ENCODE measurements at regions not wholly inside any gene's neighbourhood (a gene's known extent, or its start where the extent isn't known, plus 50 kb on each side); places are given as distances from the start of the nearest gene placed in this dataset.

DNA sequence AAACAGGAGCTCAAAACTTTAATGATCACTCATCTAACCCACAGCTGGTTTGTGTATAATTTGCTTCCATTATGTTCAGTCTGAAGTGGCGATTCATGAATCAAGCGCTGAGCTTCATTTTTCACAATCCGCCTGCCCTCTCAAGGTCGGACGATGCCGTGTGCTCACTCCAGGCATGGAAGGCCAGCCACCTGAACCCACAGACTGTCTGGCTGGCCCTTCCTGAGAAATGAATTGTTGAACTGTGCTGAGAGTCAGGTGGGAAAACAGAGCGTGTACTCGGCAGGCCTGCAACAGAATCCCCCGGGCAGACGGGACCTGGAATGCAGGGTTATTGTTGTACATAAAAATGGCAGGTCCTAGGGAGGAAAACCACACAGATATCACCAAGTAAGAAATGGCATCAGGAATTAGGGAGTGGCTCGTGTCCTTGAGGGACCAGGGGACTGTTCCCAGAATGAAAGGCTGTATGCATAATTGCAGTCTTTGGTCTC is 375.7 kb downstream of the IRX2 start:
- Histone ChIP-seq H3K36me3 (no peaks in the 10 kb centered on the region), H3K4me1 (no peaks in the 10 kb centered on the region), H3K4me3 (no peak overlapping the region), H3K9me3 (peaks cover 0 to 16% (median 0%) of the 10 kb centered on the region in 4 donors), H3K27me3 (no peaks in the 10 kb centered on the region), H3K27ac (no peak overlapping the region)
- no peak for DNase-seq (ENCODE audit: low spot score in 2 of 2)
- TF ChIP-seq, protein P1, sequence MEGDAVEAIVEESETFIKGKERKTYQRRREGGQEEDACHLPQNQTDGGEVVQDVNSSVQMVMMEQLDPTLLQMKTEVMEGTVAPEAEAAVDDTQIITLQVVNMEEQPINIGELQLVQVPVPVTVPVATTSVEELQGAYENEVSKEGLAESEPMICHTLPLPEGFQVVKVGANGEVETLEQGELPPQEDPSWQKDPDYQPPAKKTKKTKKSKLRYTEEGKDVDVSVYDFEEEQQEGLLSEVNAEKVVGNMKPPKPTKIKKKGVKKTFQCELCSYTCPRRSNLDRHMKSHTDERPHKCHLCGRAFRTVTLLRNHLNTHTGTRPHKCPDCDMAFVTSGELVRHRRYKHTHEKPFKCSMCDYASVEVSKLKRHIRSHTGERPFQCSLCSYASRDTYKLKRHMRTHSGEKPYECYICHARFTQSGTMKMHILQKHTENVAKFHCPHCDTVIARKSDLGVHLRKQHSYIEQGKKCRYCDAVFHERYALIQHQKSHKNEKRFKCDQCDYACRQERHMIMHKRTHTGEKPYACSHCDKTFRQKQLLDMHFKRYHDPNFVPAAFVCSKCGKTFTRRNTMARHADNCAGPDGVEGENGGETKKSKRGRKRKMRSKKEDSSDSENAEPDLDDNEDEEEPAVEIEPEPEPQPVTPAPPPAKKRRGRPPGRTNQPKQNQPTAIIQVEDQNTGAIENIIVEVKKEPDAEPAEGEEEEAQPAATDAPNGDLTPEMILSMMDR (IDR thresholded peaks at IDR 0.05): no peak
- TF ChIP-seq POLR2A (IDR thresholded peaks at IDR 0.05) (no peak), EP300 (IDR thresholded peaks at IDR 0.05) (no peak)
- 72 to 80% methylated on average over 11 of the region's 11 CpGs for WGBS, 2 donors

DNA sequence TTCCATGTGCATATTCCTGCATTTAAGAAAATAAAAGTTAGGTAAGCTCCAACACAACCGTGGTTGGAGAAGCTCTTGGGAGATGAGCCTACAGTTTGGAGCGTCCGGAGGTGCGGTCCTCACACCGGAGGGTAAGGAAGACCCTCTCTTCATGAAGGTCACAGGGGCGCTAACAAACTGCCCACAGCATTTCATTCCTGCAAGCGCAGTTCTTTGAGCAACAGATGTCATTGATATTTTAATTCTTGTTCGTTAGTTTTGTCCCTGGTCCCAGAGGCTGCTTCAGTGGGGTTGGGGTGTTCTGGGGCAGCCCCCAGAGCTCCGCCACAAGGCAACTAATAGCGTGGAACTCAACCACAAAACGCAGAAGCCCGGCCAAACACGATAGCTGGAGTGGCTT is 376.2 kb downstream of the IRX2 start:
- 83 to 89% methylated on average over 13 of the region's 13 CpGs for WGBS, 2 donors
- TF ChIP-seq POLR2A (IDR thresholded peaks at IDR 0.05) (no peak), EP300 (IDR thresholded peaks at IDR 0.05) (no peak)
- TF ChIP-seq, protein P1 (IDR thresholded peaks at IDR 0.05): no peak
- no peak for DNase-seq (ENCODE audit: low spot score in 2 of 2)
- Histone ChIP-seq H3K36me3 (no peaks in the 10 kb centered on the region), H3K4me1 (no peaks in the 10 kb centered on the region), H3K27me3 (no peaks in the 10 kb centered on the region), H3K27ac (no peak overlapping the region), H3K4me3 (no peak overlapping the region), H3K9me3 (peaks cover 0 to 18% (median 0%) of the 10 kb centered on the region in 4 donors)

DNA sequence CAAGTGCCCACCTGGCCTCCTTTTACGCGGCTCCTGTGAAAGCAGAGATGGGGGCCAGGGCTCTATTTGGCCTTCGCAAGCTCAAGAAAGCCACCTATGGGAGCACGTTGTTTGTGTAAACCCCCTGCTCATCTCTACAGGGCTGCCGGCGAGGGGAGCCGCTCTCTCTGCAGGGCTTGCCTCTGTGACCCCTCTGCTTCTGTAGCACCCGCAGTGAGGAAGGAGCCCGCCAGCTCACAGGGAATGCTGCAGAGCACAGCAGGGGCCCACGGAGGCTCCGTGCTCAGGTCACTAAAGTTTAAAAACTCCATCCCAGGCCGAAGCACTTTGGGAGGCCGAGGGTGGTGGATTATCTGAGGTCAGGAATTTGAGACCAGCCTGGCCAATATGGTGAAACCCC is 376.8 kb downstream of the IRX2 start:
- Histone ChIP-seq H3K9me3 (peaks cover 0 to 24% (median 0%) of the 10 kb centered on the region in 4 donors), H3K4me1 (no peaks in the 10 kb centered on the region), H3K4me3 (no peak overlapping the region), H3K27ac (no peak overlapping the region), H3K27me3 (no peaks in the 10 kb centered on the region), H3K36me3 (no peaks in the 10 kb centered on the region)
- TF ChIP-seq, protein P1 (IDR thresholded peaks at IDR 0.05): no peak
- TF ChIP-seq EP300 (IDR thresholded peaks at IDR 0.05): no peak
- no peak for TF ChIP-seq POLR2A (IDR thresholded peaks at IDR 0.05)
- no peak for DNase-seq (ENCODE audit: low spot score in 2 of 2)
- 88 to 94% methylated on average over 13 of the region's 13 CpGs for WGBS, 2 donors

DNA sequence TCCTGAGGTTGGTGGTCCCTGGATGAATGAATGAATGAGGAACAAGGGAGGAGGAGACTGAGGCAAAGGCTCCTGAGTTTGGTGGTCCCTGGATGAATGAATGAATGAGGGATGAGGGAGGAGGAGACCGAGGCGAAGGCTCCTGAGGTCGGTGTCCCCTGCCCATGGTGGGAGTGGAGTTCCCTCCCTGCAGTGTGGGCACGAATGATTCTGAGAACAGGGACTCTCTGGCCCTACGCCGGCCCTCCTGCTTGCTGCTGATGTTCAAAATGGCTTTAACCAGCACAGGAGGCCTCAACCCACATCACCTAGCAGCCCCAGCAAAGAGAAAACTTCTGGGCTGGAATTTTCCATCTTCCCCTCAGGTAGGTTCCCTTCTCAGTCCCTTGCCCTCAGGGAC is 377.8 kb downstream of the IRX2 start:
- Histone ChIP-seq H3K4me3 (no peak overlapping the region), H3K36me3 (no peaks in the 10 kb centered on the region), H3K4me1 (no peaks in the 10 kb centered on the region), H3K27ac (no peak overlapping the region), H3K9me3 (peaks cover 0 to 35% (median 0%) of the 10 kb centered on the region in 4 donors), H3K27me3 (no peaks in the 10 kb centered on the region)
- TF ChIP-seq, protein P1 (IDR thresholded peaks at IDR 0.05): no peak
- TF ChIP-seq POLR2A (IDR thresholded peaks at IDR 0.05): no peak
- WGBS, 2 donors: 83 to 87% methylated on average over 6 of the region's 6 CpGs
- DNase-seq (ENCODE audit: low spot score in 2 of 2): no peak

DNA sequence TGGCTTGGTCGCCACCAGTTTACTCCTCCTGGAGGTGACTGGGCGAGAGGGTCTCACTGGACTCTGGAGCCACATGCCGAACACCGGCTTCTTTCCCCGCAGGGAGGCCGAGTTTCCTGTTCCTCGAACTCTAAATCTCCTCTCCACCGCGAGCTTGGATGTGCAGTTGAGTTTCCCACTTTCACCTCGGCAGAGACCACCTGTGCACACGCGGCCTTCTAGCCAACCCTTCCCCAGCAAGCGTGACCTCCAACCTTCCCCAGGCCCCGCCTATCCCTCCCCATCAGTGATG is 380.1 kb downstream of the IRX2 start:
- Histone ChIP-seq H3K27ac (no peak overlapping the region), H3K9me3 (peaks cover 0 to 39% (median 0%) of the 10 kb centered on the region in 4 donors), H3K27me3 (no peaks in the 10 kb centered on the region), H3K36me3 (no peaks in the 10 kb centered on the region), H3K4me1 (no peaks in the 10 kb centered on the region), H3K4me3 (no peak overlapping the region)
- no peak for DNase-seq (ENCODE audit: low spot score in 2 of 2)
- WGBS, 2 donors: 89 to 93% methylated on average over 14 of the region's 14 CpGs
- TF ChIP-seq EP300 (IDR thresholded peaks at IDR 0.05) (no peak), POLR2A (IDR thresholded peaks at IDR 0.05) (no peak)
- TF ChIP-seq, protein P1 (IDR thresholded peaks at IDR 0.05): no peak
